ENCODE measurements at regions not wholly inside any gene's neighbourhood (a gene's known extent, or its start where the extent isn't known, plus 50 kb on each side); places are given as distances from the start of the nearest gene placed in this dataset.

GRCh38 chr1:30320581-30320890 is 402.8 kb downstream of the MATN1 start:
- Histone ChIP-seq H3K36me3 (ENCODE audit: control insufficient read depth in 1 of 2, insufficient read depth in 2 of 2, low read length in 2 of 2) (no peaks in the 10 kb centered on the region), H3K27ac (ENCODE audit: low read length) (no peak overlapping the region), H3K4me1 (ENCODE audit: control insufficient read depth in 1 of 2, insufficient read depth in 2 of 2, low read length in 2 of 2) (peaks cover 0 to 3% of the 10 kb centered on the region in 2 donors), H3K9me3 (ENCODE audit: control insufficient read depth in 1 of 2, low read length in 2 of 2) (peaks cover 0 to 10% of the 10 kb centered on the region in 2 donors), H3K27me3 (ENCODE audit: low read depth, low read length) (no peaks in the 10 kb centered on the region), H3K4me3 (ENCODE audit: low read depth in 1 of 2, low read length in 2 of 2) (no peak overlapping the region)

- peaks cover 0 to 10% of the 10 kb centered on the region in 2 donors for H3K9me3 ChIP-seq (ENCODE audit: control insufficient read depth in 1 of 2, low read length in 2 of 2)
- H3K4me3 ChIP-seq (ENCODE audit: low read depth in 1 of 2, low read length in 2 of 2): no peak overlapping the region
- no peaks in the 10 kb centered on the region for H3K27me3 ChIP-seq (ENCODE audit: low read depth, low read length)
- peaks cover 0 to 3% of the 10 kb centered on the region in 2 donors for H3K4me1 ChIP-seq (ENCODE audit: control insufficient read depth in 1 of 2, insufficient read depth in 2 of 2, low read length in 2 of 2)
- H3K36me3 ChIP-seq (ENCODE audit: control insufficient read depth in 1 of 2, insufficient read depth in 2 of 2, low read length in 2 of 2): no peaks in the 10 kb centered on the region
- no peak overlapping the region for H3K27ac ChIP-seq (ENCODE audit: low read length)
Observed at GRCh38 chr1:30319765-30320580, 403.4 kb downstream of the MATN1 start.

GRCh38 chr1:30318864-30319718 is 404.3 kb downstream of the MATN1 start:
- Histone ChIP-seq H3K27me3 (ENCODE audit: low read depth, low read length) (no peaks in the 10 kb centered on the region), H3K4me3 (ENCODE audit: low read depth in 1 of 2, low read length in 2 of 2) (no peak overlapping the region), H3K27ac (ENCODE audit: low read length) (no peak overlapping the region), H3K9me3 (ENCODE audit: control insufficient read depth in 1 of 2, low read length in 2 of 2) (peaks cover 0 to 10% of the 10 kb centered on the region in 2 donors), H3K4me1 (ENCODE audit: control insufficient read depth in 1 of 2, insufficient read depth in 2 of 2, low read length in 2 of 2) (peaks cover 0 to 3% of the 10 kb centered on the region in 2 donors), H3K36me3 (ENCODE audit: control insufficient read depth in 1 of 2, insufficient read depth in 2 of 2, low read length in 2 of 2) (no peaks in the 10 kb centered on the region)

GRCh38 chr1:30318413-30318812 is 405.0 kb downstream of the MATN1 start:
- no peaks in the 10 kb centered on the region for H3K27me3 ChIP-seq (ENCODE audit: low read depth, low read length)
- no peaks in the 10 kb centered on the region for H3K36me3 ChIP-seq (ENCODE audit: control insufficient read depth in 1 of 2, insufficient read depth in 2 of 2, low read length in 2 of 2)

GRCh38 chr1:30317921-30318320 is 405.5 kb downstream of the MATN1 start:
- Histone ChIP-seq H3K36me3 (ENCODE audit: control insufficient read depth in 1 of 2, insufficient read depth in 2 of 2, low read length in 2 of 2) (no peaks in the 10 kb centered on the region), H3K9me3 (ENCODE audit: control insufficient read depth in 1 of 2, low read length in 2 of 2) (peaks cover 0 to 10% of the 10 kb centered on the region in 2 donors), H3K27ac (ENCODE audit: low read length) (no peak overlapping the region), H3K27me3 (ENCODE audit: low read depth, low read length) (no peaks in the 10 kb centered on the region), H3K4me3 (ENCODE audit: low read depth in 1 of 2, low read length in 2 of 2) (no peak overlapping the region), H3K4me1 (ENCODE audit: control insufficient read depth in 1 of 2, insufficient read depth in 2 of 2, low read length in 2 of 2) (peaks cover 0 to 3% of the 10 kb centered on the region in 2 donors)

More at GRCh38 chr1:30318413-30318812, 405.0 kb downstream of the MATN1 start:
- Histone ChIP-seq H3K4me3 (ENCODE audit: low read depth in 1 of 2, low read length in 2 of 2) (no peak overlapping the region), H3K9me3 (ENCODE audit: control insufficient read depth in 1 of 2, low read length in 2 of 2) (peaks cover 0 to 10% of the 10 kb centered on the region in 2 donors), H3K4me1 (ENCODE audit: control insufficient read depth in 1 of 2, insufficient read depth in 2 of 2, low read length in 2 of 2) (peaks cover 0 to 3% of the 10 kb centered on the region in 2 donors), H3K27ac (ENCODE audit: low read length) (no peak overlapping the region)

DNA sequence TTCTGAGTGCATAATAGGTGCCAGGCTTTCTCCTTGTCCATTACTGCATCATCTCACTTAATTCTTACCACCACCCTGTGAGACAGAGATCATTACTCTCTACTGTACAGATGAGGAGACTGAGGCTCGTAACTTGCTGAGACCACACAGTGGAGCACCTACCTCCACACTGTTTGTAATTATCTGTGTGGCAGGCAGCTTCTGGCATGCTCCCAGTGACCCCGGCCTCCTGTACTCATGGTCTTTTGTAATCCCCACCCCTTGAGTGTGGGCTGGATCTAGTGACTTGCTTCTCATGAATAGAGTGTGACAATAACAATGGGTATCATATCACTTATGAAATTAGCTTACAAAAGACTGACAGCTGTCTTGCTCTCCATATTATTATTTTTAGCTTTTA is 407.3 kb downstream of the MATN1 start:
- Histone ChIP-seq H3K27ac (ENCODE audit: low read length) (no peak overlapping the region), H3K4me3 (ENCODE audit: low read depth in 1 of 2, low read length in 2 of 2) (no peak overlapping the region), H3K27me3 (ENCODE audit: low read depth, low read length) (no peaks in the 10 kb centered on the region), H3K9me3 (ENCODE audit: control insufficient read depth in 1 of 2, low read length in 2 of 2) (peaks cover 0 to 10% of the 10 kb centered on the region in 2 donors), H3K36me3 (ENCODE audit: control insufficient read depth in 1 of 2, insufficient read depth in 2 of 2, low read length in 2 of 2) (no peaks in the 10 kb centered on the region), H3K4me1 (ENCODE audit: control insufficient read depth in 1 of 2, insufficient read depth in 2 of 2, low read length in 2 of 2) (no peaks in the 10 kb centered on the region)

- H3K36me3 ChIP-seq (ENCODE audit: control insufficient read depth in 1 of 2, insufficient read depth in 2 of 2, low read length in 2 of 2): no peaks in the 10 kb centered on the region
- no peak overlapping the region for H3K4me3 ChIP-seq (ENCODE audit: low read depth in 1 of 2, low read length in 2 of 2)
- H3K27me3 ChIP-seq (ENCODE audit: low read depth, low read length): no peaks in the 10 kb centered on the region
- H3K9me3 ChIP-seq (ENCODE audit: control insufficient read depth in 1 of 2, low read length in 2 of 2): peaks cover 0 to 10% of the 10 kb centered on the region in 2 donors
- H3K27ac ChIP-seq (ENCODE audit: low read length): no peak overlapping the region
- no peaks in the 10 kb centered on the region for H3K4me1 ChIP-seq (ENCODE audit: control insufficient read depth in 1 of 2, insufficient read depth in 2 of 2, low read length in 2 of 2)
Observed at GRCh38 chr1:30315185-30315960, 408.0 kb downstream of the MATN1 start.

- Histone ChIP-seq H3K27me3 (ENCODE audit: low read depth, low read length) (no peaks in the 10 kb centered on the region), H3K9me3 (ENCODE audit: control insufficient read depth in 1 of 2, low read length in 2 of 2) (peaks cover 0 to 10% of the 10 kb centered on the region in 2 donors), H3K4me1 (ENCODE audit: control insufficient read depth in 1 of 2, insufficient read depth in 2 of 2, low read length in 2 of 2) (no peaks in the 10 kb centered on the region), H3K36me3 (ENCODE audit: control insufficient read depth in 1 of 2, insufficient read depth in 2 of 2, low read length in 2 of 2) (no peaks in the 10 kb centered on the region), H3K27ac (ENCODE audit: low read length) (no peak overlapping the region), H3K4me3 (ENCODE audit: low read depth in 1 of 2, low read length in 2 of 2) (no peak overlapping the region)
Observed at GRCh38 chr1:30314591-30314990, 408.8 kb downstream of the MATN1 start.

- Histone ChIP-seq H3K4me1 (ENCODE audit: control insufficient read depth in 1 of 2, insufficient read depth in 2 of 2, low read length in 2 of 2) (no peaks in the 10 kb centered on the region), H3K27ac (ENCODE audit: low read length) (no peak overlapping the region), H3K27me3 (ENCODE audit: low read depth, low read length) (no peaks in the 10 kb centered on the region), H3K36me3 (ENCODE audit: control insufficient read depth in 1 of 2, insufficient read depth in 2 of 2, low read length in 2 of 2) (no peaks in the 10 kb centered on the region), H3K4me3 (ENCODE audit: low read depth in 1 of 2, low read length in 2 of 2) (no peak overlapping the region), H3K9me3 (ENCODE audit: control insufficient read depth in 1 of 2, low read length in 2 of 2) (peaks cover 0 to 10% of the 10 kb centered on the region in 2 donors)
Observed at GRCh38 chr1:30313584-30313983, 409.8 kb downstream of the MATN1 start.

- peaks cover 0 to 10% of the 10 kb centered on the region in 2 donors for H3K9me3 ChIP-seq (ENCODE audit: control insufficient read depth in 1 of 2, low read length in 2 of 2)
- no peaks in the 10 kb centered on the region for H3K4me1 ChIP-seq (ENCODE audit: control insufficient read depth in 1 of 2, insufficient read depth in 2 of 2, low read length in 2 of 2)
- no peaks in the 10 kb centered on the region for H3K36me3 ChIP-seq (ENCODE audit: control insufficient read depth in 1 of 2, insufficient read depth in 2 of 2, low read length in 2 of 2)
- no peak overlapping the region for H3K27ac ChIP-seq (ENCODE audit: low read length)
- no peak overlapping the region for H3K4me3 ChIP-seq (ENCODE audit: low read depth in 1 of 2, low read length in 2 of 2)
- H3K27me3 ChIP-seq (ENCODE audit: low read depth, low read length): peaks cover 2% of the 10 kb centered on the region
Observed at GRCh38 chr1:30313176-30313575, 410.2 kb downstream of the MATN1 start.

GRCh38 chr1:30312226-30312625 is 411.2 kb downstream of the MATN1 start:
- peaks cover 4% of the 10 kb centered on the region for H3K27me3 ChIP-seq (ENCODE audit: low read depth, low read length)

More at GRCh38 chr1:30312226-30312625, 411.2 kb downstream of the MATN1 start:
- H3K4me3 ChIP-seq (ENCODE audit: low read depth in 1 of 2, low read length in 2 of 2): no peak overlapping the region
- H3K27ac ChIP-seq (ENCODE audit: low read length): no peak overlapping the region
- H3K4me1 ChIP-seq (ENCODE audit: control insufficient read depth in 1 of 2, insufficient read depth in 2 of 2, low read length in 2 of 2): no peaks in the 10 kb centered on the region
- peaks cover 0 to 10% of the 10 kb centered on the region in 2 donors for H3K9me3 ChIP-seq (ENCODE audit: control insufficient read depth in 1 of 2, low read length in 2 of 2)
- H3K36me3 ChIP-seq (ENCODE audit: control insufficient read depth in 1 of 2, insufficient read depth in 2 of 2, low read length in 2 of 2): no peaks in the 10 kb centered on the region
